Esophagus squamous epithelium (tissue), 5 donors: ENCODE measurements at regions not wholly inside any gene's neighbourhood (a gene's known extent, or its start where the extent isn't known, plus 50 kb on each side); places are given as distances from the start of the nearest gene placed in this dataset.

Source experiments
- DNase-seq: peaks from one replicate; lab custom pipeline; 2025; lab: John Stamatoyannopoulos, UW
- H3K27ac ChIP-seq, 4 donors: fragments of 200-600 bp; sonication (generic); one replicate each; pipeline ENCODE4 v1.5.1; 2016 to 2019; ENCODE audit warnings: mild to moderate bottlenecking in 1 of 4
- H3K27me3 ChIP-seq, 4 donors: fragments of 200-600 bp; sonication (generic); 1 replicate in 3 of 4; 2 replicates in 1 of 4; pipeline versions ENCODE4 v1.5.1 to v1.6.0; 2017 to 2021; ENCODE audit warnings: antibody characterized with exemption in 1 of 4
- H3K36me3 ChIP-seq, 3 donors: fragments of 200-600 bp; sonication (generic); one replicate each; pipeline ENCODE4 v1.5.1; 2016 to 2019
- H3K4me1 ChIP-seq, 3 donors: fragments of 200-600 bp; sonication (generic); one replicate each; pipeline ENCODE4 v1.5.1; 2017 to 2019
- H3K4me3 ChIP-seq, 4 donors: fragments of 200-600 bp; sonication (generic); 1 replicate in 3 of 4; 2 replicates in 1 of 4; pipeline ENCODE4 v1.5.1; 2016 to 2019; ENCODE audit warnings: mild to moderate bottlenecking in 2 of 4, moderate library complexity in 1 of 4
- H3K9me3 ChIP-seq, 3 donors: fragments of 200-600 bp; sonication (generic); one replicate each; pipeline ENCODE4 v1.5.1; 2016 to 2019
- POLR2A ChIP-seq, 4 donors: fragments of 450-650 bp; IDR thresholded peaks; one replicate each; pipeline ENCODE4 v1.6.1; 2017; ENCODE audit warnings: antibody characterized with exemption in 4 of 4, mild to moderate bottlenecking in 4 of 4, moderate library complexity in 3 of 4
- WGBS, 2 donors: methylation state at CpG; one replicate each; pipeline ENCODE4 v1.1.5; 2018; 5-methylcytosine and 5-hydroxymethylcytosine counted together
- intact Hi-C: fragments of 100-400 bp; cut with DNase I; formaldehyde crosslinking; loops from one replicate; pipeline ENCODE4 v1.15.0; 2022
- TF ChIP-seq, protein P1 (sequence below), 6 experiments: fragments of 450-650 bp in 4 of 6; fragments of 200-600 bp in 2 of 6; sonication (generic) in 2 of 6; IDR thresholded peaks; one replicate each; pipeline ENCODE4 v1.5.1; 2016 to 2019; ENCODE audit warnings: antibody characterized with exemption in 6 of 6, mild to moderate bottlenecking in 4 of 6, moderate library complexity in 4 of 6
- donor health status: DM: yes; HTN: yes; CAD: no.

DNA sequence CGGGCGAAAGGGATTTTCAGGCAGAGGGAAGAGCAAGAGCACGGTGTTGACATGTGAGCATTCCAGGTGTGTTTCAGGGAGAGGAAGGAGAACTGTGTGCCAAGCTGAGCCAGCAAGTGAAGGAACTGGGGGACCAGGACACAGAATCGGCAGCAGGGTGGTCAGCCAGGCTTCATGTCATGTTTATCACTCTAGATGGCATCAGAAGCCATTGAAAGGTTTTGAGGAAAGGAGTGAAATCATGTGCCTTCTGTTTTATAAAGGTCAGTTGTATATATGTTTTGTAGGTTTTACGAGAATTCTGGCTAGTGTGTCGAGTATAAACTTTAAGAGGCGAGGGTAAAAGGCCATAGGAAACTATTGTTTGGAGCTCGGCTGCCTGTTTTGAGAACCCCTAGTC lies 682.3 kb downstream of the TRIML1 start:
- no peak for DNase-seq
- intact Hi-C loops: no loop called here
- H3K27ac ChIP-seq: no peak overlapping the region
- TF ChIP-seq, protein P1, sequence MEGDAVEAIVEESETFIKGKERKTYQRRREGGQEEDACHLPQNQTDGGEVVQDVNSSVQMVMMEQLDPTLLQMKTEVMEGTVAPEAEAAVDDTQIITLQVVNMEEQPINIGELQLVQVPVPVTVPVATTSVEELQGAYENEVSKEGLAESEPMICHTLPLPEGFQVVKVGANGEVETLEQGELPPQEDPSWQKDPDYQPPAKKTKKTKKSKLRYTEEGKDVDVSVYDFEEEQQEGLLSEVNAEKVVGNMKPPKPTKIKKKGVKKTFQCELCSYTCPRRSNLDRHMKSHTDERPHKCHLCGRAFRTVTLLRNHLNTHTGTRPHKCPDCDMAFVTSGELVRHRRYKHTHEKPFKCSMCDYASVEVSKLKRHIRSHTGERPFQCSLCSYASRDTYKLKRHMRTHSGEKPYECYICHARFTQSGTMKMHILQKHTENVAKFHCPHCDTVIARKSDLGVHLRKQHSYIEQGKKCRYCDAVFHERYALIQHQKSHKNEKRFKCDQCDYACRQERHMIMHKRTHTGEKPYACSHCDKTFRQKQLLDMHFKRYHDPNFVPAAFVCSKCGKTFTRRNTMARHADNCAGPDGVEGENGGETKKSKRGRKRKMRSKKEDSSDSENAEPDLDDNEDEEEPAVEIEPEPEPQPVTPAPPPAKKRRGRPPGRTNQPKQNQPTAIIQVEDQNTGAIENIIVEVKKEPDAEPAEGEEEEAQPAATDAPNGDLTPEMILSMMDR (IDR thresholded peaks at IDR 0.05): no peak
- no peak for TF ChIP-seq POLR2A (IDR thresholded peaks at IDR 0.05)
- no peaks in the 10 kb centered on the region for H3K4me1 ChIP-seq
- 79% methylated on average over 8 of the region's 8 CpGs for WGBS, 2 donors
- no peaks in the 10 kb centered on the region for H3K36me3 ChIP-seq
- H3K27me3 ChIP-seq: no peaks in the 10 kb centered on the region
- H3K4me3 ChIP-seq: no peak overlapping the region
- no peaks in the 10 kb centered on the region for H3K9me3 ChIP-seq

DNA sequence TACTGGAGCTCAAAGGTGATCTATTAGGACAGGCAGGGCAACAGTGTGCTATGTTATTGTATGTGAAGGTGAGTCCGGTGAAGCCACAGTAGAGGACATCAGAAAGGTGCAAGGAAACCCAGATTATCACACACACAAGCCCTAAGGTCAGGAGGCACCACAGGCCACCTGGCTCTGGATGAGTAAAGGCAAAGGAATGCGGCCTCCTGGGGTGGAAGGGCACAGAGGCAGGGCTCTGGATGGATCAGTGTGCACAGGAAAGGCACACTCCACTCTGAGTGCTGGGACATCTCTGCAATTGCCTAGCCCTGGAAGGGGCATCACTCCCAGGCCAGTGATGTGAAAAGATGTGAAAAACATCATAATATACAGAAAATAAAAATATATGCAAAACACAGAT lies 683.5 kb downstream of the TRIML1 start:
- intact Hi-C loops: no loop called here
- no peak overlapping the region for H3K4me3 ChIP-seq
- H3K27ac ChIP-seq: no peak overlapping the region
- no peaks in the 10 kb centered on the region for H3K9me3 ChIP-seq
- no peaks in the 10 kb centered on the region for H3K27me3 ChIP-seq
- no peak for DNase-seq
- 63 to 71% methylated on average over 2 of the region's 2 CpGs for WGBS, 2 donors
- TF ChIP-seq, protein P1 (IDR thresholded peaks at IDR 0.05): no peak
- no peak for TF ChIP-seq POLR2A (IDR thresholded peaks at IDR 0.05)
- no peaks in the 10 kb centered on the region for H3K36me3 ChIP-seq
- H3K4me1 ChIP-seq: no peaks in the 10 kb centered on the region

DNA sequence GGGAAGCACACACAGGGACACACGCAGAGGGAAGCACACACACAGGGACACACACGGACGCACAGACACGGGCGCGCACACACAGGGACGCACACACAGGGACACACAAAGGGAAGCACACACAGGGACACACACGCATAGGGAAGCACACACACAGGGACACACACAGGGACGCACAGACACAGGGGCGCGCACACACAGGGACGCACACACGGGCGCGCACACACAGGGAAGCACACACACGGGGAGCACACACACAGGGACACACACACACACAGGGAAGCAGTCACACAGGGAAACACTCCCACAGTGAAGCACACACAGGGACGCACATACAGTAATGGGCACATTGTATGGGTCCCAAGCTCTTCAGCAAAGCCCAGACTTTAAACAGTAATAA lies 685.3 kb downstream of the TRIML1 start:
- DNase-seq: no peak
- intact Hi-C loops: no loop called here
- Histone ChIP-seq H3K4me1 (no peaks in the 10 kb centered on the region), H3K27ac (no peak overlapping the region), H3K27me3 (no peaks in the 10 kb centered on the region), H3K4me3 (no peak overlapping the region), H3K36me3 (no peaks in the 10 kb centered on the region), H3K9me3 (no peaks in the 10 kb centered on the region)
- TF ChIP-seq, protein P1 (IDR thresholded peaks at IDR 0.05): no peak
- no peak for TF ChIP-seq POLR2A (IDR thresholded peaks at IDR 0.05)
- WGBS, 2 donors: 90 to 91% methylated on average over 11 to 17 of the region's 17 CpGs

DNA sequence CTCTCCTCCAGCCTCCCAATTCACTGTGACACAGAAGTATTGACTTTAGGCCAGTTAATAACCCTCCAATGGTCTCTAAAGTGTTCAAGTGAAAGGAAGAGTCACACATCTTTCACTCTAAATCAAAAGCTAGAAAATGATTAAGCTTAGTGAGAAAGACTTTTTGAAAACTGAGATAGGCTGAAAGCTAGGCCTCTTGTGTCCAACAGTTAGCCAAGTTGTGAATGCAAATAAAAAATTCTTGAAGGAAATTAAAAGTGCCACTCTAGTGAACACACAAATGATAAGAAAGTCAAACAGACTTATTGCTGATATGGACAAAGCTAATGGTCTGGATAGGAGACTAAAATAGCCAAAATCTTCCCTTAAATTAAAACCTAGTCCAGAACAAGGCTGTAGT lies 687.2 kb downstream of the TRIML1 start:
- no peak overlapping the region for H3K27ac ChIP-seq
- no peaks in the 10 kb centered on the region for H3K36me3 ChIP-seq
- H3K9me3 ChIP-seq: no peaks in the 10 kb centered on the region
- intact Hi-C loops: no loop called here
- DNase-seq: no peak
- no peak overlapping the region for H3K4me3 ChIP-seq
- TF ChIP-seq, protein P1 (IDR thresholded peaks at IDR 0.05): no peak
- no peak for TF ChIP-seq POLR2A (IDR thresholded peaks at IDR 0.05)
- no peaks in the 10 kb centered on the region for H3K27me3 ChIP-seq
- H3K4me1 ChIP-seq: no peaks in the 10 kb centered on the region

DNA sequence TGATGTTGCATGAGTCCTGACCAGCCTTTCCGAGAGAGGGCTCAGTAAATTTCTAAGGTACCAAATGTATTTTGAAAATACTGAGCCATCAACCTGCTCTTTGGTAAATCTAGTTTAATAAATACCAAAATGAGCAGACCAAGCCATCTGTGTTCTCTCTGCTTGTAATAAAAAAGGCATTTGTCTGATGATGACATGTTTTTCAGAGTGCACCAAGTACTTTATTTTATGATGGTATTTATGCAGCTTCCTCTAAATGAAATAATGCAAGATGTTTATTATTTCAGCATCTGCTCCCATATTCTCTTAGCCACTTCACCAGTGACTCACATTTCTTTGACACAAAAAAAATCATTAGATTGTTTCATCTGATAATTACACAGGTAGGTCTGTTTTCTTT lies 700.5 kb downstream of the TRIML1 start:
- Histone ChIP-seq H3K27me3 (no peaks in the 10 kb centered on the region), H3K27ac (no peak overlapping the region), H3K36me3 (no peaks in the 10 kb centered on the region), H3K4me3 (no peak overlapping the region), H3K9me3 (no peaks in the 10 kb centered on the region), H3K4me1 (no peaks in the 10 kb centered on the region)
- no peak for DNase-seq
- 67 to 71% methylated on average over 1 of the region's 1 CpG for WGBS, 2 donors
- TF ChIP-seq, protein P1 (IDR thresholded peaks at IDR 0.05): no peak
- TF ChIP-seq POLR2A (IDR thresholded peaks at IDR 0.05): no peak
- intact Hi-C loops: no loop called here
